ENCODE measurements at regions not wholly inside any gene's neighbourhood (a gene's known extent, or its start where the extent isn't known, plus 50 kb on each side); places are given as distances from the start of the nearest gene placed in this dataset.

DNA sequence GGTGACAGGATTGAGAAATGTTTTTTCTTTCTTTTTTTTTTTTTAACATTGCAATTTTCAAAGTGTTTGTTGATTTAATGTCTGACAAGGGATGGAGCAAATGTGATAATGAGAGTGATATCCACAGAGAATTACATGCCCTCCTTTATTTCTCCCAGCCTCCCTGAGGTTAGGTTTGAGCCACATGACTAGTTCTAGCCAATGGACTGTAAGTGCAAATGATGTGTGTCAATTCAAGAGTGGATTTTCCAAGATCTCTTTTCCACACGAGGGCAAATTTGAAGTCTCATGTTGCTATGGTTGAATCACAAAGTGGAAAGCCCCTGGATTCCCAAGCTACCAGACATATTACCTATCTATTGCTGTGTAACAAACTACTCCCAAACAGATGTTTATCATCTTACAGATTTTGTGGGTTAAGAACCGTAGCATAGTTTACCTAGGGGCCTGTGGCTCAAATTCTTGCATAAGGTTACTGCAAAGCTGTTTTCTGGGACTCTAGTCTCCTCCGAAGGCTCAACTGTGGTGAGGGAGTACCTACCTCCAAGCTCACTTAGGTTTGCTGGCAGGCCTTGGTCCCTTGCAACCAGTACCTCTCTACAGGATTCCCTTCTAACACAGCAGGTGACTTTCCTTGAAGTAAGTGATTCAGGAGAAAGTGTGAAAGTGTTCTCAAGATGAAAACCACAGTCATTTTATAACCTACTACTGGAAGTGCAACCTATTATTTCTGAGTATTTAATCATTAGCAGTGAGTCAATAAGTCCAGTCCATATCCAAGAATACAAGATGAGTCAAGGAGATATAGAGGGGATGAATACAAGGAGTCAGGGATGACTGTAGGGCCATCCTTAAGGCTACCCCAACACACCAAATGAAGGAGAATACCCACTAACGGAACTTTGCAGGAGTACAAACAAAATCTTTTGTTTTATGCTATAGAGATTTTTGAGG is 533.6 kb downstream of the PTPRC start:
- H3K4me3 ChIP-seq: no peak overlapping the region
- H3K4me1 ChIP-seq: peaks cover 0 to 8% (median 1%) of the 10 kb centered on the region in 4 donors
- DNase-seq: no peak
- H3K27ac ChIP-seq: no peak overlapping the region
- intact Hi-C loops (cut with DNase I): no loop called here
- no peaks in the 10 kb centered on the region for H3K27me3 ChIP-seq
- 69 to 75% methylated on average over 4 of the region's 4 CpGs for WGBS, 2 donors
- TF ChIP-seq POLR2AphosphoS5 (IDR thresholded peaks at IDR 0.05): no peak
- no peak for TF ChIP-seq EP300 (IDR thresholded peaks at IDR 0.05)
- TF ChIP-seq, protein P1, sequence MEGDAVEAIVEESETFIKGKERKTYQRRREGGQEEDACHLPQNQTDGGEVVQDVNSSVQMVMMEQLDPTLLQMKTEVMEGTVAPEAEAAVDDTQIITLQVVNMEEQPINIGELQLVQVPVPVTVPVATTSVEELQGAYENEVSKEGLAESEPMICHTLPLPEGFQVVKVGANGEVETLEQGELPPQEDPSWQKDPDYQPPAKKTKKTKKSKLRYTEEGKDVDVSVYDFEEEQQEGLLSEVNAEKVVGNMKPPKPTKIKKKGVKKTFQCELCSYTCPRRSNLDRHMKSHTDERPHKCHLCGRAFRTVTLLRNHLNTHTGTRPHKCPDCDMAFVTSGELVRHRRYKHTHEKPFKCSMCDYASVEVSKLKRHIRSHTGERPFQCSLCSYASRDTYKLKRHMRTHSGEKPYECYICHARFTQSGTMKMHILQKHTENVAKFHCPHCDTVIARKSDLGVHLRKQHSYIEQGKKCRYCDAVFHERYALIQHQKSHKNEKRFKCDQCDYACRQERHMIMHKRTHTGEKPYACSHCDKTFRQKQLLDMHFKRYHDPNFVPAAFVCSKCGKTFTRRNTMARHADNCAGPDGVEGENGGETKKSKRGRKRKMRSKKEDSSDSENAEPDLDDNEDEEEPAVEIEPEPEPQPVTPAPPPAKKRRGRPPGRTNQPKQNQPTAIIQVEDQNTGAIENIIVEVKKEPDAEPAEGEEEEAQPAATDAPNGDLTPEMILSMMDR (IDR thresholded peaks at IDR 0.05): no peak
- TF ChIP-seq POLR2A (IDR thresholded peaks at IDR 0.05): no peak
- H3K36me3 ChIP-seq: no peaks in the 10 kb centered on the region
- no peaks in the 10 kb centered on the region for H3K9me3 ChIP-seq

DNA sequence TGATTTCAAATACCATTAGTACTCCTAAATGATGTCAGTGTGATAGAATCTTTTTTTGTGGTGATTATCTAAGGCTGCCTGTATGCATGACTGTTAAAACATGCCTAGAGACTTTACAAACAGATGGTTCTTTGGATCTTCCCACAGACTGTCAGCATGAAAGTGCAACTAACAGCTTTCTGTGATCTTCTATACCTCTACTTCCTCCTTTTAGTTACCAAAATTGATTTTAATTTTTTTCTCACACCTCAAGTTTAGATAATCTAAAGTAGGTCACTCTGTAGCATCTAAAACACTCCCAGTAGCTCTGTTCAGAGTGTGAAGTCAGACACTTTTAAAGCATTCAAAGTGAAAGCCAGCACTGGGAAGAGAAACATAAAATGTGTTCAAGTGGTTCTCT is 534.5 kb downstream of the PTPRC start:
- H3K27ac ChIP-seq: no peak overlapping the region
- H3K9me3 ChIP-seq: no peaks in the 10 kb centered on the region
- H3K36me3 ChIP-seq: no peaks in the 10 kb centered on the region
- peaks cover 0 to 8% (median 1%) of the 10 kb centered on the region in 4 donors for H3K4me1 ChIP-seq
- H3K27me3 ChIP-seq: no peaks in the 10 kb centered on the region
- no peak overlapping the region for H3K4me3 ChIP-seq
- TF ChIP-seq, protein P1 (IDR thresholded peaks at IDR 0.05): no peak
- TF ChIP-seq POLR2A (IDR thresholded peaks at IDR 0.05) (no peak), POLR2AphosphoS5 (IDR thresholded peaks at IDR 0.05) (no peak), EP300 (IDR thresholded peaks at IDR 0.05) (no peak)
- intact Hi-C loops (cut with DNase I): no loop called here
- DNase-seq: no peak

DNA sequence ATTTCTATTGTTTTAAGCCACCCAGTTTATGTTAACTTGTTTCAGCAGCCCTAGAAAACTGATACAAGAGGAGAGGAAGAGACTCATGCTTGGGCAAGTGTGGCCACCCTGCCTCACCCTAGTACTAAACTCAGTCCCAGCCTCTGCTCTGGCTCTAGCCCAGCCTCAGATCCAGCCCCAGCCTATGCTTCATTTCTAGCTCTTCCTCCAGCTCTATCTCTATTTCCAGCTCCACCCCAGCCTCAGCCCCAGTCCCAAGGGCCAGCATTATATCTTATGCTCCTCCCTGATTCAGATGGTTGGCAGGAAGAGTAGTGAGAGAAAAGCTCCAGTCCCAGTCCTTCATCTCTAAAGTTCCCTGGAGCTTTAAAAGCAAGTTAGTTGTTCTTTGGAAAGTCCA is 535.5 kb downstream of the PTPRC start:
- no peak for DNase-seq
- H3K4me3 ChIP-seq: no peak overlapping the region
- H3K36me3 ChIP-seq: no peaks in the 10 kb centered on the region
- TF ChIP-seq POLR2A (IDR thresholded peaks at IDR 0.05) (no peak), POLR2AphosphoS5 (IDR thresholded peaks at IDR 0.05) (no peak), EP300 (IDR thresholded peaks at IDR 0.05) (no peak)
- TF ChIP-seq, protein P1 (IDR thresholded peaks at IDR 0.05): no peak
- H3K4me1 ChIP-seq: peaks cover 0 to 8% (median 4%) of the 10 kb centered on the region in 4 donors
- no peaks in the 10 kb centered on the region for H3K9me3 ChIP-seq
- intact Hi-C loops (cut with DNase I): no loop called here
- H3K27ac ChIP-seq: no peak overlapping the region
- H3K27me3 ChIP-seq: no peaks in the 10 kb centered on the region

DNA sequence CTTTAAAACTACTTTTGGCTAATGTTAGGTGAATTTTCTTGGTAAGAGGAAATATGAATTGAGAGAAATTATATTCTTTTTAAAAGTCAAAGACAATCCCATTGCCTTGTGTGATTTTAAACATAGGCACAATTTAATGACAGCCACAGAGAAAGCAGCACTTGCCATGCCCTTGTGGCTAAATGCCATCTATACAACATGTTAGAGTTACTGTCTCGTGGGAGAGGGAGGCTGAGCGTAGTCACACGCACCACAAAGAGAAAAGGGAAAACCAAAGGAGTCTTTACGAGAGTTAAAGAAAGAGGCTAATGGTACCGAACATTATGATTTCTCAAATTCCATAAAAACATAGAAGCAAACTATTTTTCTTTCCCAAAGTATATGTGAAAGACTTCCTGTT is 537.9 kb downstream of the PTPRC start:
- H3K27ac ChIP-seq: no peak overlapping the region
- peaks cover 0 to 20% (median 11%) of the 10 kb centered on the region in 4 donors for H3K4me1 ChIP-seq
- no peaks in the 10 kb centered on the region for H3K36me3 ChIP-seq
- intact Hi-C loops (cut with DNase I): no loop called here
- H3K9me3 ChIP-seq: no peaks in the 10 kb centered on the region
- DNase-seq: no peak
- 81 to 90% methylated on average over 5 of the region's 5 CpGs for WGBS, 2 donors
- no peak overlapping the region for H3K4me3 ChIP-seq
- TF ChIP-seq POLR2AphosphoS5 (IDR thresholded peaks at IDR 0.05): no peak
- TF ChIP-seq, protein P1 (IDR thresholded peaks at IDR 0.05): no peak
- TF ChIP-seq EP300 (IDR thresholded peaks at IDR 0.05): no peak
- TF ChIP-seq POLR2A (IDR thresholded peaks at IDR 0.05): no peak
- H3K27me3 ChIP-seq: no peaks in the 10 kb centered on the region

Data from sigmoid colon (tissue), 6 donors.